H1 (cell line): ENCODE measurements at regions not wholly inside any gene's neighbourhood (a gene's known extent, or its start where the extent isn't known, plus 50 kb on each side); places are given as distances from the start of the nearest gene placed in this dataset.

ENCODE experiments used
- CTCF ChIA-PET: fragments of 300-600 bp; sonication (Branson Sonifier 250); formaldehyde crosslinking; loops from one replicate; lab custom pipeline; 2021; ENCODE audit not compliant: partially characterized antibody; lab: Charles Lee
- POLR2A ChIA-PET: fragments of 300-600 bp; sonication (Branson Sonifier 250); formaldehyde crosslinking; loops from one replicate; lab custom pipeline; 2021; ENCODE audit warnings: inconsistent platforms; ENCODE audit not compliant: partially characterized antibody; lab: Charles Lee
- DNase-seq, 2 experiments: peaks; one replicate each; pipeline versions ENCODE4 v3.0.0 to v3.0.0-alpha.2; 2010 to 2022; ENCODE audit warnings: low spot score in 2 of 2, low read depth in 1 of 2, mixed read lengths in 1 of 2
- FAIRE-seq: peaks from 2 replicates; lab custom pipeline; 2011; peaks lifted over from hg19 to GRCh38; lab: Jason Lieb, UNC
- H2AFZ ChIP-seq: 2 replicates; pipeline ENCODE4 v1.8.1; 2012; ENCODE audit warnings: low read length, inconsistent platforms
- H2AK5ac ChIP-seq: 2 replicates; pipeline ENCODE4 v1.6.1; 2013; ENCODE audit warnings: low read depth, low read length
- H2BK120ac ChIP-seq: replicated peaks from 2 replicates; pipeline ENCODE3; 2013; ENCODE audit warnings: low read depth, low read length, inconsistent platforms
- H2BK12ac ChIP-seq: 2 replicates; pipeline ENCODE4 v1.6.1; 2013; ENCODE audit warnings: low read depth, low read length
- H2BK15ac ChIP-seq: 2 replicates; pipeline ENCODE4 v1.6.1; 2013; ENCODE audit warnings: low read length
- H2BK20ac ChIP-seq: 2 replicates; pipeline ENCODE4 v1.6.1; 2013; ENCODE audit warnings: low read length
- H2BK5ac ChIP-seq: 2 replicates; pipeline ENCODE4 v1.6.1; 2013; ENCODE audit warnings: low read depth, low read length
- H3K14ac ChIP-seq: 2 replicates; pipeline ENCODE4 v1.6.1; 2013; ENCODE audit warnings: inconsistent platforms; ENCODE audit not compliant: insufficient read length
- H3K18ac ChIP-seq: 2 replicates; pipeline ENCODE4 v1.6.1; 2013; ENCODE audit warnings: low read length; ENCODE audit errors: extremely low read depth
- H3K23ac ChIP-seq: 2 replicates; pipeline ENCODE4 v1.6.1; 2013; ENCODE audit warnings: inconsistent platforms; ENCODE audit not compliant: insufficient read length
- H3K23me2 ChIP-seq: 2 replicates; pipeline ENCODE4 v1.6.1; 2013; ENCODE audit warnings: low read depth, low read length
- H3K27ac ChIP-seq: 2 replicates; pipeline ENCODE4 v1.6.1; 2011; ENCODE audit warnings: low read depth, low read length, inconsistent platforms
- H3K27me3 ChIP-seq, 4 experiments: replicated peaks in 1 of 4; 1 replicate in 1 of 4; 2 replicates in 3 of 4; pipeline versions ENCODE4 v1.6.1 to v1.8.1; 2011 to 2013; ENCODE audit warnings: low read length in 3 of 4, mild to moderate bottlenecking in 3 of 4, inconsistent platforms in 2 of 4, mixed read lengths in 2 of 4, moderate library complexity in 1 of 4; ENCODE audit not compliant: control insufficient read depth in 3 of 4, insufficient read depth in 3 of 4; ENCODE audit errors: extremely low read depth in 1 of 4
- H3K36me3 ChIP-seq, 4 experiments: 2 replicates each; pipeline versions ENCODE4 v1.6.1 to v1.8.1; 2011 to 2013; ENCODE audit warnings: mild to moderate bottlenecking in 4 of 4, low read length in 3 of 4, moderate library complexity in 2 of 4, control low read depth in 1 of 4, inconsistent platforms in 1 of 4; ENCODE audit not compliant: insufficient read depth in 4 of 4, control insufficient read depth in 2 of 4
- H3K4ac ChIP-seq: replicated peaks from 2 replicates; pipeline ENCODE3; 2013; ENCODE audit warnings: low read length, low read depth, mixed read lengths, inconsistent platforms; ENCODE audit not compliant: insufficient read length
- H3K4me1 ChIP-seq, 4 experiments: replicated peaks in 1 of 4; 1 replicate in 1 of 4; 2 replicates in 3 of 4; pipeline versions ENCODE4 v1.6.1 to v1.8.1; 2011 to 2013; ENCODE audit warnings: low read length in 3 of 4, inconsistent platforms in 2 of 4, mixed read lengths in 1 of 4; ENCODE audit not compliant: insufficient read depth in 4 of 4, control insufficient read depth in 3 of 4
- H3K4me2 ChIP-seq, 2 experiments: 2 replicates each; pipeline versions ENCODE4 v1.6.1 to v1.8.1; 2011 to 2013; ENCODE audit warnings: low read depth in 2 of 2, low read length in 2 of 2, control low read depth in 1 of 2, inconsistent platforms in 1 of 2, mild to moderate bottlenecking in 1 of 2; ENCODE audit not compliant: insufficient read depth in 1 of 2
- H3K4me3 ChIP-seq, 4 experiments: fragments of 200-600, 300-600 bp in 1 of 4; sonication (generic), shearing (Covaris generic), sonication (Bioruptor Twin) in 1 of 4; 2 replicates each; pipeline versions ENCODE4 v1.5.1 to v1.8.1; 2011 to 2016; ENCODE audit warnings: low read length in 4 of 4, low read depth in 3 of 4, control low read depth in 2 of 4, inconsistent platforms in 2 of 4, mild to moderate bottlenecking in 2 of 4, mixed read lengths in 1 of 4, moderate library complexity in 1 of 4; ENCODE audit not compliant: insufficient read depth in 2 of 4; ENCODE audit errors: extremely low read depth in 1 of 4
- H3K56ac ChIP-seq: replicated peaks from 2 replicates; pipeline ENCODE3; 2013; ENCODE audit warnings: low read depth, mild to moderate bottlenecking, mixed read lengths, low read length, inconsistent platforms; ENCODE audit not compliant: insufficient read length
- H3K79me1 ChIP-seq: 2 replicates; pipeline ENCODE4 v1.6.1; 2013; ENCODE audit warnings: low read depth, low read length, control low read depth
- H3K79me2 ChIP-seq, 2 experiments: 2 replicates each; pipeline versions ENCODE4 v1.6.1 to v1.8.1; 2012 to 2013; ENCODE audit warnings: low read length in 2 of 2, mild to moderate bottlenecking in 2 of 2, inconsistent platforms in 1 of 2; ENCODE audit not compliant: insufficient read depth in 2 of 2, control insufficient read depth in 1 of 2
- H3K9ac ChIP-seq, 4 experiments: replicated peaks in 1 of 4; 1 replicate in 1 of 4; 2 replicates in 3 of 4; pipeline versions ENCODE4 v1.6.1 to v1.8.1; 2011 to 2013; ENCODE audit warnings: low read depth in 3 of 4, low read length in 3 of 4, control low read depth in 2 of 4, mild to moderate bottlenecking in 2 of 4, moderate library complexity in 2 of 4, inconsistent platforms in 1 of 4; ENCODE audit errors: extremely low read depth in 1 of 4
- H3K9me3 ChIP-seq, 2 experiments: 2 replicates each; pipeline versions ENCODE4 v1.6.1 to v1.8.1; 2012 to 2013; ENCODE audit warnings: mild to moderate bottlenecking in 2 of 2, moderate library complexity in 2 of 2, control low read depth in 1 of 2, inconsistent platforms in 1 of 2, low read depth in 1 of 2, low read length in 1 of 2, mixed read lengths in 1 of 2; ENCODE audit not compliant: insufficient read depth in 2 of 2
- H4K20me1 ChIP-seq, 2 experiments: replicated peaks in 1 of 2; 2 replicates each; pipeline versions ENCODE3 to v1.8.1; 2011 to 2013; ENCODE audit warnings: inconsistent platforms in 2 of 2, low read length in 2 of 2, mild to moderate bottlenecking in 1 of 2; ENCODE audit not compliant: insufficient read depth in 2 of 2, control insufficient read depth in 1 of 2
- H4K5ac ChIP-seq: 2 replicates; pipeline ENCODE4 v1.6.1; 2013; ENCODE audit warnings: low read length, low read depth, mixed read lengths, inconsistent platforms; ENCODE audit not compliant: insufficient read length
- H4K8ac ChIP-seq: 2 replicates; pipeline ENCODE4 v1.8.0; 2013; ENCODE audit warnings: mild to moderate bottlenecking, moderate library complexity, low read length, inconsistent platforms; ENCODE audit not compliant: insufficient read depth; ENCODE audit errors: extremely low read depth
- H4K91ac ChIP-seq: replicated peaks from 2 replicates; pipeline ENCODE3; 2013; ENCODE audit warnings: low read length, mixed read lengths, inconsistent platforms; ENCODE audit not compliant: insufficient read length
- ASH2L ChIP-seq: fragments of 200-600, 300-600 bp; sonication (generic); IDR thresholded peaks from one replicate; pipeline ENCODE4 v1.7.1; 2017; ENCODE audit warnings: low read length
- CHD1 ChIP-seq: IDR thresholded peaks from 2 replicates; pipeline ENCODE4 v1.6.1; 2012; ENCODE audit warnings: low read depth, low read length, improper control_type of control experiment
- GABPA ChIP-seq: IDR thresholded peaks from 2 replicates; pipeline ENCODE4 v1.6.1; 2011; ENCODE audit warnings: mild to moderate bottlenecking, low read length, moderate library complexity, borderline replicate concordance; ENCODE audit not compliant: insufficient read depth
- JUN ChIP-seq: IDR thresholded peaks from 2 replicates; pipeline ENCODE4 v1.6.1; 2011; ENCODE audit warnings: low read depth, mild to moderate bottlenecking, improper control_type of control experiment, low read length
- KDM4A ChIP-seq: IDR thresholded peaks from one replicate; pipeline ENCODE4 v1.7.1; 2012; ENCODE audit warnings: low read depth, mild to moderate bottlenecking, moderate library complexity, low read length, inconsistent platforms; ENCODE audit not compliant: severe bottlenecking
- RAD21 ChIP-seq, 2 experiments: IDR thresholded peaks in 1 of 2; conservative IDR thresholded peaks in 1 of 2; 2 replicates each; pipeline ENCODE4 v1.6.1; 2011; ENCODE audit warnings: low read depth in 2 of 2, low read length in 2 of 2, improper control_type of control experiment in 1 of 2, inconsistent platforms in 1 of 2, mild to moderate bottlenecking in 1 of 2, moderate library complexity in 1 of 2
- SIN3A ChIP-seq, 2 experiments: IDR thresholded peaks in 1 of 2; conservative IDR thresholded peaks in 1 of 2; 2 replicates each; pipeline ENCODE4 v1.6.1; 2011 to 2012; ENCODE audit warnings: low read length in 2 of 2, improper control_type of control experiment in 1 of 2, low read depth in 1 of 2, mild to moderate bottlenecking in 1 of 2
- SIRT6 ChIP-seq: IDR thresholded peaks from one replicate; pipeline ENCODE4 v1.7.1; 2012; ENCODE audit warnings: low read length, inconsistent platforms
- SP4 ChIP-seq: IDR thresholded peaks from 2 replicates; pipeline ENCODE4 v1.6.1; 2012; ENCODE audit warnings: low read length, inconsistent platforms
- SUZ12 ChIP-seq: fragments of 200-600 bp; sonication (generic); IDR thresholded peaks from 2 replicates; pipeline ENCODE4 v1.6.1; 2012; ENCODE audit warnings: mild to moderate bottlenecking, inconsistent platforms, low read length, moderate library complexity, mixed read lengths
- TBP ChIP-seq: IDR thresholded peaks from 2 replicates; pipeline ENCODE4 v1.6.1; 2011; ENCODE audit warnings: low read depth, low read length, improper control_type of control experiment
- WGBS, 2 experiments: shearing (Covaris generic) in 1 of 2; methylation state at CpG; one replicate each; pipeline versions ENCODE4 v1.1.6 to v1.1.7; 2013 to 2015; ENCODE audit warnings: low lambda C conversion rate in 2 of 2, mixed read lengths in 2 of 2, inconsistent platforms in 1 of 2, low coverage in 1 of 2, missing lambda C conversion rate in 1 of 2; ENCODE audit not compliant: insufficient replicate concordance in 2 of 2, insufficient coverage in 1 of 2, insufficient read length in 1 of 2; ENCODE audit errors: extremely low coverage in 1 of 2, missing lambda C conversion rate in 1 of 2; 5-methylcytosine and 5-hydroxymethylcytosine counted together

DNA sequence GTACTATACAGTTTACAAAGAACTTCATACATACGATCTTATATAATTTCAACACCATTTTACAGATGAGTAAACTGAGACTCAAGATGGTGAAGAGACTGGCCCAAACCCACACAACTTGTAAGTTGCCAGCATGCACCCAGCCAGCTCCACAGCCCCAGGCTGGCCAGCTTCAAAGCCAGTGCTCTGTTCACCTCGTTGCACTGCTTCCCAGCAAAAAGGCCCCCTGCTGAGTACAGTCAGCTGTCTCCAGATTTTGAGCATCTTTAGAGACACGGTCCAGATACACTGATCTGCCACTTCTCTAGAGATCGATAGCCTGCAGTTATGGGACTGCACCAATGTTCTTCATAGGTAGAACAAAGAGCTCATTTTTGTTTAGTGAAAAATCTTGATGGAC lies 257.2 kb upstream of the CHAC2 start:
- Histone ChIP-seq H2AK5ac (no peak overlapping the region), H3K79me1 (no peaks in the 10 kb centered on the region), H3K56ac (no peak overlapping the region), H3K4me2 (no peak overlapping the region), H2BK15ac (no peak overlapping the region), H4K91ac (no peak overlapping the region), H3K27ac (no peak overlapping the region), H3K9ac (no peak overlapping the region), H4K5ac (no peak overlapping the region), H2BK12ac (no peak overlapping the region), H3K23ac (no peak overlapping the region), H3K4me1 (peaks cover 0 to 4% (median 0%) of the 10 kb centered on the region in 4 experiments; a peak in 1 of 7 replicates), H2AFZ (no peak overlapping the region), H3K18ac (no peak overlapping the region), H2BK120ac (no peak overlapping the region), H4K20me1 (no peaks in the 10 kb centered on the region), H3K36me3 (no peaks in the 10 kb centered on the region), H2BK5ac (no peak overlapping the region), H3K9me3 (peaks cover 0 to 4% of the 10 kb centered on the region in 2 experiments; a peak in 1 of 4 replicates), H3K79me2 (no peaks in the 10 kb centered on the region), H3K27me3 (peaks cover 0 to 1% (median 0%) of the 10 kb centered on the region in 4 experiments; a peak in 1 of 7 replicates), H3K4me3 (no peak overlapping the region), H3K4ac (no peak overlapping the region), H3K14ac (no peak overlapping the region), H3K23me2 (no peaks in the 10 kb centered on the region), H2BK20ac (no peak overlapping the region), H4K8ac (no peak overlapping the region)
- POLR2A ChIA-PET, result no interaction called here
- WGBS, 2 experiments, result 80% methylated on average over 4 of the region's 4 CpGs; no CpG with 5 or more reads in 1 of the 2 experiments
- CTCF ChIA-PET, result interaction anchor here (1.2 kb wide), 1 partner anchor 10 kb away, joined by 6 read pairs; no protein-coding TSS in a partner anchor
- no peak for DNase-seq
- TF ChIP-seq KDM4A (no peak), CHD1 (no peak), SIRT6 (no peak), RAD21 (IDR thresholded peaks at IDR 0.05 in 1 of 2, conservative IDR thresholded peaks at IDR 0.05 in 1 of 2; ENCODE audit: low read depth in 2 of 2, low read length in 2 of 2) (no peak), SIN3A (conservative IDR thresholded peaks at IDR 0.05 in 1 of 2, IDR thresholded peaks at IDR 0.05 in 1 of 2; ENCODE audit: low read depth in 1 of 2, low read length in 2 of 2) (no peak), ASH2L (no peak), SUZ12 (no peak), TBP (no peak), GABPA (no peak), JUN (no peak), SP4 (no peak)
- no peak for FAIRE-seq
